DMS79 treated with DMSO at 0.1 percent for 48 hours (cell line): ENCODE measurements at regions not wholly inside any gene's neighbourhood (a gene's known extent, or its start where the extent isn't known, plus 50 kb on each side); places are given as distances from the start of the nearest gene placed in this dataset.

Experiments
- DNase-seq: peaks from one replicate; lab custom pipeline; 2025; lab: John Stamatoyannopoulos, UW

- DNase-seq = no peak
Observed at GRCh38 chr11:70501051-70501901, 102.9 kb downstream of the CTTN start.

DNA sequence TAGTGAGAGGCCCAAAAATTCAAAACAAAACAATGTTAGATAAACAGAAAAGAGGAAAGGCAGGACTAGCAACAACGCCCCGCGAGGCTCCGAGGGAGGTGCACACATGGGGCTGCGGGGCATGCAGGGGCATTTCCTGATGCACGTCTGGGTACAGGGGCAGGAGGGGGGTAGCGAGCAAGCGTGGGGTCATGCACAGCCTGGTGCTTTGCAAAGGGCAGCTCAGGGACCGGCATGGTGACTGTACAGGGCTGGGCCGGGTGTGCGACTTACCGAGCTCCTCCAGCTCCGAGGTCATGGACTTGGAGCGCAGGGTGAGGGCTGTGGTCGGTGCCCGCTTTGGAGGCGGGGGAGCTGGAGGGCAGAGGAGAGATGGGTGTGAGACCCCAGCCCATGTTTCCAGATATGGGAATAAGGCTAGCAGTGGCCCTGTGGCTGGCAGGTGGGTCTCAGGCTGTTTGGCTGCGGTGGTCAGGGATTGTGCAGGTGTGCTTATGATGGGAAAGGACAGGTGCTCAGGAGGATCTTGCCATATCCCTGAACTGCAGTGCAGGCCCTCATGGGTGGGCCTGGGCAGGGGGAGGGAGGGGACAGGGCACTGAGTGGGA is 103.7 kb downstream of the CTTN start:
- no peak for DNase-seq

DNA sequence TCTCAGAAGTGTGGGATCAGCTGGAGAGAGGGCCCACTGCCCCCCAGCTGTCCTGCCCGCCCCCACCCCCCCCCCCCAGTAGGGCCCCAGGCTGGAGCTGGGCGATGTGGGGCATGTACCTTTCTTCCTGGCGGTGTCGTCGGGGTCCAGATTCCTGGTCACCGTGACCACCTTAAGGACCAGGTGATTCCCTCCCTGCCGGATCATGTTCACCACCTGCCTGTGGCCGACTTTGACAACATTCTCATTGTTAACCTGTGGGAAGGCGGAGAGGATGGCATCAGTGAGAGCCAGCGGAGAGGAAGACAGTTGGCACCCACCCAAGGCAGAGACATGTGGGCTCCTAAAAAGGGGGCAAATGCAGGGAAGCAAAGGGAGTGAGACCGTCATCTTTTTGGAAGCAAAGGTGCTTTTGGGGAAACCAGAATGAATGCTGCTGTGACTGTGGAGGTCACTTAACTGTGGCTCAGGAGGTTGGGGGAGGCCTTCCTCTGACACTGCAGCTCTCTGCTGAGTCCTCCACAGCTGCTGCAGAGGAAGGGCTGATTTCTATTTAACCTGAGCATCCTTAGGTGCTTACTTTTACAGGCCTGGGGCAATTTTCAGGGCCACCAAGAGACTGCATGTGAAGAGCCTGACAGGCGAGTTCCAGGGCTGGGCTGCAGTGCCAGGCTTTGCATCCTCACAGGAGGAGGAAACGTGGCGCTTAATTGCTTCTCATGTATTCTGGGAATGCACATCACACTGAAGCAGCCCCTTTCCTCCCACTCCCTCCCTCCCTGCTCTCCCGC is 104.5 kb downstream of the CTTN start:
- DNase-seq = peak; percentile 92

DNA sequence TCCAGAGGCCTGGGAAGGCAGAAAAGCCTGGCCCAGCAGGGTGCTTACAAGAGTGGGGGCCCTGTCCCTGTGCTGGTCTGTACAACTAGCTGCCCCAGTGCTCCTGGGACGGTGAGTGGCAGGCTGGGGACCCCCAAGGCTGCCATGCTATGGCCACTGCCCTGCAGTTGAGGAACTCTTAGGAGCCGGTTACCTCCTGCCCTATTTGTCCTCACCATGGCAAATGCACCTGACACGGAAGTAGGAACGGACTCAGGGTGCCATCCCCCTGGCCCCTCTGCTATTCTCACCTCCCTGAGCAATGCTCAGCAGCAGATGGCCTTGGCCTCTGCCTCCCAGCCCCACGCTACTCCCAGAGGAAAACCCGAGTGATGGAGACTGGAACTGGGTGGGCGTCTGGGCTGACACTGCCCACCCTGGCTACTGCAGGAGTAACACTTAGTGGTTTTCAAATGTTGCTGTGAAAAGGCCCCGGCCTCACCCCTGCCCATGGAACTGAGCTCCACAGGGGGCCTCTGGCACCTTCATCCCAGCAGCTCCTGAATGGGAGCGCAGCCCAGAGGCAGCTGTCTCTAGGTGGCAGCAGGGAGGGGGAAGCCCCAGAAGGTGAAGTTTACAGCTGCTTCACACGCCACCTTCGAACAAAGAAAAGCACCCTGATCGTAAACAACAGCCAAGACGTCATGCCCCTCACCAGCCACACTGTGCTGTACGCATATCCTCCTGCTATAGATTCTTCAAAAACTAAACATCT is 105.3 kb downstream of the CTTN start:
- DNase-seq = peak; percentile 78

- DNase-seq = no peak
Observed at GRCh38 chr11:70504246-70505020, 106.1 kb downstream of the CTTN start.

- DNase-seq = no peak
Observed at GRCh38 chr11:70505331-70505731, 107.0 kb downstream of the CTTN start.

GRCh38 chr11:70505761-70506657 is 107.7 kb downstream of the CTTN start:
- no peak for DNase-seq

- DNase-seq = no peak
Observed at GRCh38 chr11:70506658-70506970, 108.3 kb downstream of the CTTN start.

- no peak for DNase-seq
Observed at GRCh38 chr11:70506986-70507385, 108.7 kb downstream of the CTTN start.

DNA sequence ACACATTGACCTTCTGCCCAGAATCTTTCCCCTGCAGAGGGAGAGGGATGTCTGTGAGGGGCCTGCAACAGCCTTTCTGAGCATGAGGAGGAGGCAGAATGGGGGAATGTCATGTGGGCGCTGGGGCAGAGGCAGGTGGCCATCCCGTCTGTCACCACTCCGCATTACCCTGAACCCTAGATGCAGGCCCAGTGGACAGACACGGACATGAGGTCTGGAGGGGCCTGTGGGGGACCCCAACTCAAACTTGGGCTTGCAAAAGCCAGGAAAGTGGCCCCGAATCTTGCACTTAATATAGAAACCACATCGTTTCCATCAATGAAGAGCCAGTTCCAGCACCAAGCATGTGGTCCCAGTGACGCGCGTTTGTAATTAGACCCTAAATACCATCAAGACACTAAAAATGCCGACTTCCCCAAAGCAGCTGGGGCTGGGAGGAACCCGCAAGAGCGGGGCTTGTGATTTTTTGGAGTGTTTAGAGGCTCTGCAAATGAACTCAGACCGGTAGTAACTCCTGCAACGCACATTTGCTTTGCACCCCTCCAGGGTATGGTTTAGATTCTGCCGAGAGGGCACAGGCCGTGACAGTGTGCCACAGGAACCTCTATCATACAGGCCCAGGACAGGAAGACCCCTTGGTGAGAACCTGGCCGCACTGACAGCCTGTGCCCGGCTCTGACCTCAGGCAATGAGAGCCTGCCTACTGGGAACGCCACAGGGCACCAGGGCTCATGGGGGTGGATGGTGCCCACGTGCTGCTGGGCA is 109.3 kb downstream of the CTTN start:
- DNase-seq = no peak

DNA sequence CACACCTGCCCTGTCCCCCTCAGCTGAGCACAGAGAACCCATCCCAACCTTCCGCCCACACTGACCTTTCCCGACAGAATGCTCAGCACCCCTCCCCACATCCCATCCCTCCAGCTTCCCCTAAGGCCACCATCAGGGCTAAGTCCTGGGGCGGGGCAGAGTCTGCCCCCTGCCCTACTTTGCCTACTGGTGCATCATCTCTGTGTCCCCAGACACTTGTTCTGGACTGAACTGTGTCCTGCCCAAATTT is 109.8 kb downstream of the CTTN start:
- no peak for DNase-seq

DNA sequence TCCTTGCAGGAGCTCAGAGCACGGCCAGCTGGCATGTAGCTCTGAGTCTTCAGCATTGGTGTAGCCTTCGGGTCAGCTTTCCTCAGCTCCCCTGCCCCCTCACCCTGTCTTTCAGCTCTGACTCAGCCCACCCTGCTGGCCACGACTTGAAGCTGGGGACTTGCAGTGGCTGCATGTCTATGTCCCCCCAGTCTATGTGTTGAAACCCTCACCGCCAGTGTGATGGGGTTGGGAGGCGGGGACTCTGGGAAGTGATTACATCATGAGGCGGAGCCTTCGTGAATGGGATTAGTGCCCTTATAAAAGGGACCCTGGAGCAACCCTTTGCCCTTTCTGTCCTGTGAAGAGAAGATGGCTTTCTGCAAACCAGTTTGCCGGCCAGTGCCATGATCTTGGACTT is 111.1 kb downstream of the CTTN start:
- no peak for DNase-seq

GRCh38 chr11:70510106-70510505 is 111.8 kb downstream of the CTTN start:
- DNase-seq = no peak

DNA sequence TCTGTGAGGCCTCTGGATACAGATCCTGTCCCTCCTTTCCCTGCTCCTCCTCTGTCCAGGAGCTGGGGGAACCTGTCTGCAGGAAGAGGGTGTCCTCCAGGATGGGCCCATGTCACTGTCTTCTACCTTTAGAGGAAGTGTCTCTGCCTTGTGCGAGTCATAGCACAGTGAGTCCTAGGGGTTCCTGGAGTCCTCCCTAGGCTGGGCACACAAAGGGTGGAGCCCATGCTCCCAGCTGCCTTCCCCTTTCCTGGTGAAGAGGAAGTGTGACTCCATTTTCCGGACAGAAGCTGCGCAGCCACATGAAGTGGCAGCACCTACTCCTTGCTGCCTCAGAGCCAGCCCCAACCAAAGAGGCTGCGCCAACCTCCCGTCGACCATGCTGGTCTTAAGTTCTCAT is 112.2 kb downstream of the CTTN start:
- DNase-seq = no peak

DNA sequence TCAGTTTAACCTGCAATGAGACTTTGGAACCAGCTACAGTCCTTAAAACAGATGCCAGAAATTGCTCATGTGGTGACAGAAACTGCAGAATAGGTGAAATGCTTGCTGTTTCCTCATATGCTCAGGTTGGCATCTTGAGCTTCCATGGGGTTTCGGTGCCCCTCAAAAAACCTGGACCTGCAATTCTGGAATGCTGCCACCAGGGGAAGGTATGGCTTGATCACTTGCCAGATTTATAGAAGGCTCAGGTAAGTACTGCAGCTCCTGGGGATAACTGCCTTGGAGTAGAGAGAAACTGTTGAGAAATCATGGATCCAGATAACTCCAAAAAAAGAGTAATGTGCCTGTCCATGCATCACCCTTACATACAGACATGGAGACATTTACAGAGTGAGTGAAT is 113.0 kb downstream of the CTTN start:
- no peak for DNase-seq

DNA sequence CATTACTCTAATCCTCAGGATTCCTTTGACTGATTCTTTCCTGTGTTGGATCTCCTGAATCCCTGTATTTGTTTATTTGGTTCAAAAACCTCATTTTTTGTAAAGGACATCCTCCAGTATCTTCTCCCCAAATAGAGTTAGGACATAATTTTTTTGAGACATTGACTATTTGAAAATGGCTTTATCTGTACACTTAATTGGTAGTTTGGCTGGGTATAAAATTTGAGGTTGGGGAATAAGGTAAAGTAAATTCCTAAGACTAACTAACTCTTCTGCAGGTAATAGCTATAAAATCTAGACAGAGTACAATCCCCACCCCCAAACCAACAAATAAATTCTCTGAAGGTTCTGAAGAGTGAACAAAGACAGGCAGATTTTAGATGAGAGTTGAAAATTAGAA is 114.4 kb downstream of the CTTN start:
- DNase-seq = no peak

DNA sequence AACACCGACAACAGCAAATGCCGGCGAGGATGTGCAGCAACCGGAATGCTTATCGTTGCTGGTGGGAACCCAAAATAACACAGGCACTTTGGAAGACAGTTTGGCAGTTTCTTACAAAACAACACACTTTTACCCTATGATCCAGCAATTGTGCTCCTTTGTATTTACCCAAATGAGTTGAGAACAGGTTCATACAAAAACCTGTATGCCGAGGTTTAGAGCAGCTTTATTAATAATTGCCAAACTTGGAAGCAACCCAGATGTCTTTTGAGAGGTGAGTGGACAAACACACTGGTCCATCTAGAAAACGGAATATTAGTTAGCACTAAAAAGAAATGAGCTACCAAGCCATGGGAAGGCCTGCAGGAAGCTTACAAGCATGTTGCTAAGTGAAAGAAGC is 118.9 kb downstream of the CTTN start:
- no peak for DNase-seq

DNA sequence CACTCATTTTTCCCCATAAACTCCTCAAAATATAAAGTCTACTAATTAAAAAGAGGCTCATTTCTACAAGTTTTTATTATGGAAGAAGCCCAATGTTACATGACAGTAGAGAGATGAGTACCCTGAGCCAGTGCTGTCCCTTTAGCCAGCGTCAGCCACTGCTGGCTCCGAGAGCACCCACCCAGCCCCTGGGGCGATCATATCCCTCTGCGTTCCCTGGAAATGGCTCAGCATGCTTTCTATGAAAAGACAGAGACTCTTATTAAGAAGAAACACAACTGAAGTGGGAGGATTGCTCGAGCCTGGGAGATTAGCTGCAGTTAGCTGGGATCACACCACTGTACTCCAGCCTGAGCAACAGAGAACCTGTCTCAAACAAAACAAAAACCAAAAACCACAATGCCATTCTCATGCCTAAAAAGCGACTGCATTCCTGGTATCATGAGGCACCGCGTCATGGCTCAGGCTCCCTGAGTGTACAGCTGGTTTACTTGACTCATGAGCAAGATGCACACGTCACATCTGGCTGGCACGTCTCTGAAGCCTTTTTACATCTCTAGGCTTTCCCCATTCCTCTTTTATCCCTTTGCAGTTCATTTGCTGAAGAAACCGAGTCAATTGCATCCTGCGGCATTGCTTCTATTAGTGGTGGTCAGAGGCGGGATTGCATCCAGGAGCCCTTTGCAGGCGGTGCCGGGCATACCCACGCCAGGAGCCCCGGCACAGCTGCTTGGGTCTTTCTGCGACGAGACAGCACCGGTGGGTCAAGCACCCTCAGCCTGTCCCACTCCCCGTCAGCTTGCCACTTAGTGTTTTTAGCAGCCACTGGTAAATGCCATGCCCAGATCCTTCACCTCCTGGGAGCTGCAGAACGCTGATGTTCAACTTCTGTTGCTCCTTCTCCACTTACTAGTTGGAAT is 119.9 kb downstream of the CTTN start:
- no peak for DNase-seq

DNA sequence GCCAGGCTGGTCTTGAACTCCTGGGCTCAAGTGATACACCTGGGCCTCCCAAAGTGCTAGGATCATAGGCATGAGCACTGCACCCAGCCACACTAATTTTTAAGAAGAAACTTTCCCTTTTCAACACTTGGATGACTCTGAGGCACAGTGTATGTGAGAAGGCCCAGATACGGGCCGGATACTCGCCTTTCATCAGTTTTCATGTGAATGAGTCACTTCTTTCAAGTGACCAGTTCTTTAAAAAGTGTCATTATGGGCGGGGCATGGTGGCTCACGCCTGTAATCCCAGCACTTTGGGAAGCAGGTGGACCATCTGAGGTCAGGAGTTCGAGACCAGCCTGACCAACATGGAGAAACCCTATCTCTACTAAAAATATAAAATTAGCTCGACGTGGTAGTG is 120.8 kb downstream of the CTTN start:
- no peak for DNase-seq
